NCI-H1694 (cell line): ENCODE measurements at regions not wholly inside any gene's neighbourhood (a gene's known extent, or its start where the extent isn't known, plus 50 kb on each side); places are given as distances from the start of the nearest gene placed in this dataset.

Source experiments
- DNase-seq: peaks from one replicate; lab custom pipeline; 2025; lab: John Stamatoyannopoulos, UW

GRCh38 chr13:69571606-69572323 lies 535.9 kb upstream of the ATXN8OS start:
- DNase-seq: no peak

DNA sequence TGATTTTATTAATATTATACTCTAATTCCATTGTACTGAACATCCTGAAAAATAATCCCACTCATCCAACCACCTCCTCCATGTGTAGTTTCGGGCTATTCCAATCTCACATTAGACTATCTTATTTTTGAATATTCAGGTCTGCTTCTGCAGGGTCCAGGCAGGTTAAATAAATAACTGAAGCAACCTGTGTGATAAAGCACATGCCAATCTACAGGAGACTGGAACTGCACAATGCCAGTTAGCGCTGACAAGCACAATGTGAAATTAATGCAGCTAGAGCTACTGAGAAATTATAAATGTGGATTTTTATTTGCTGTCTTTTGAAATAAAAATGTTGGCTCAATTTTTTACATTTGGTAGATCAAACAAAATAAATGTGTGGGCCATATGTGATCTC lies 540.1 kb upstream of the ATXN8OS start:
- DNase-seq: no peak

GRCh38 chr13:69566104-69566716 lies 541.4 kb upstream of the ATXN8OS start:
- DNase-seq: no peak

DNA sequence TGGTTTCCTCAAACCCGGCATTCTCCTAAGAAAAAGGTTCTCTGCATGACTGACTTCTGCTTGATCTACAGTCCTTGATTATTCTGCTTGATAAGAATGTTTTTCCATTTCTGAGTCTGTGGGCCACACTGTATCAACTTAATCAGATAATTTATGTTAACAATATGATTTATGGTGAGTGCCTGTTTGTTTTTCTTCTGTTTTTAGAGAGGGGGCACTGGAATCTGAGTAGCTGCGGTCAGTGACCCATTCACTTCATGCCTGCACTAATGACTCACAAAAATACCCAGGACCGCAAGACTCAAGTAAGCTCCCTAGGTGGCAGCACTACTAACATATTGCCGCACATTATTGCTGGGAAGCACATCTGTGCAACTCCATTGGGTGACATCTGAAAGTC lies 542.3 kb upstream of the ATXN8OS start:
- DNase-seq: no peak

DNA sequence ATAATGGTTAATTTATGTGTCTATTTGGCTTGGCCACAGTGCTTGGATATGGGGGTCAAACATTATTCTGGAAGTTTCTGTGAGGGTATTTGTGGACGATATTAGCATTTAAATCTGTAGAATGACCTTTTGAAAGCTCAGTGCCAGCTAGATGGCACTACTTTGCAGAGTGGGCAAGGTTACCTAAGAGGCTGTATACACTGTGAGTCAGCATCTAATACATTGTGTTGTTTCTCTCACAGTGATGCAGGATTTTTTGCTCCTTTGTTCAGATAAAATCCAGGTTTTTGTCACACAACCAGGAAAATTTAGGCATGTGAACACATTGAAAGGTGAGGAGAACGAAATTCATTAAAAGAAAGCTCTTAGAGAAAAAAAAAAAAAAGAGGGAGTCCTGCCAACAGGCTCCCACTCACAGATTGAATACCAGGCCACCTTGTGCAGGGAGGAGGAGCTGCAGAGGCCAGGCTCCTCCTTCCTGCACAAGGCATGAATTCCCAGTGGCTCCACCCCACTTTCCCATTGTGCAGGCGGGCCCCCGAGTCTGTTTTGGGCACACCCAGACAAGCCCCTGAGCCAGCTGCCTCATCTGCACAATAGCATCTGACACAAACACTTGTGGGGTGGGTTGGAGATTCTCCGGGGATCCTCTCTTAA lies 551.0 kb upstream of the ATXN8OS start:
- DNase-seq: no peak

- DNase-seq: no peak
Measured at GRCh38 chr13:69553976-69554375, 553.6 kb upstream of the ATXN8OS start.

GRCh38 chr13:69551193-69551592 lies 556.4 kb upstream of the ATXN8OS start:
- DNase-seq: no peak

DNA sequence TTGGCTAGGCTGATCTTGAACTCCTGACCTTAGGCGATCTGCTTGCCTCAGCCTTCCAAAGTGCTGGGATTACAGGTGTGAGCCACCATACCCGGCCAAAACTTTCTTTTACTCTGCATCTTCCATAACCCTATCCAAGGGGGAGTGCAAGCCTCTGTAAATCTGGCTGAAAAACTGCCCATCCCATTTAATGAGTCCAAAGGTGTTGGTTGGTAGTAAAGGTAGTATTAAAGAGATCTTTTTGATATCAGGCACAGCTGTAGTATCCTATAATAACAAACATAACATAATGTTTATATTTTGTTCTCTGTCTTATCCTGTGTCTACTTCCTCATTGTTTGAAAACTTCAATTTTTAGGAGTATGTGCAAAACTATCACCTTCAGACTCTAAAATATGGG lies 559.8 kb upstream of the ATXN8OS start:
- DNase-seq: no peak

DNA sequence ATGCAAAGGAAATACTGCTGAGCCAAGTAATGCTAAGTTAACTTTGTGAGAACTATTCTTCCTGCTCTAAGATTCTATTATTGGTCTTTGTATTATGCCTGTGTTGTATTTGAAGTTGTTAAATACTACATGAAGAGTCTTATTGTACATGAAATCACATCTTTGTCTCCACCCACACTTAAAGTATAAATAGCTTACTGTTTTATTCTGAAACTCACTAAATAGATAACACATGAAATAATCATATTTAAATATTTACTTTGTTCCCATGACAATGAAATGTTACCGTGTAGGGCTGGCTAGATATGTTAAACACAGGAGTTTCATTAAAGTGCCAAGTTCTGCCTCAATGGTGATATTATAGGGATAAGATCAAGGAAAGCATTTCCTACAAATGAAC lies 562.1 kb upstream of the ATXN8OS start:
- DNase-seq: no peak

GRCh38 chr13:69524459-69525150 lies 583.0 kb upstream of the ATXN8OS start:
- DNase-seq: no peak

- no peak for DNase-seq
Measured at GRCh38 chr13:69496981-69497380, 610.6 kb upstream of the ATXN8OS start.

- DNase-seq: no peak
Measured at GRCh38 chr13:69495096-69495495, 612.5 kb upstream of the ATXN8OS start.

- no peak for DNase-seq
Measured at GRCh38 chr13:69487576-69487975, 620.0 kb upstream of the ATXN8OS start.

GRCh38 chr13:69485991-69486592 lies 621.5 kb upstream of the ATXN8OS start:
- no peak for DNase-seq

DNA sequence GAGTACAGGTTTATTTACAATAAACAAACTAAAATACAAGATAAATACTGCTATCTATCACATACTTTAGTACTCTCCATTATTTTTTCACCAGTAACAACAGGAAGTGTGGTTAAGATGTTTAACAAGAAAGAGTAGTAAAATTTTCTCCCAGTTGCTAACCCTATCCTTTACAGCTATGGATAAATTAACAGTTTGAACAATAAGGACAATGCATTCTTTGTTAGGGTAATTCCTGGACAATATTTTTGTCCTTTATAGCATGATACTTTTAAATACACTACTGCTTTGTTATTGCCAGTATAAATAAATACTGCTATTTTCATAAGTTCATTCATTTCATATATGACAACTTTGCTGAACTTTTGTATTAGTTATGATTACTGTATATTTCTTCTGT lies 630.2 kb upstream of the ATXN8OS start:
- no peak for DNase-seq

DNA sequence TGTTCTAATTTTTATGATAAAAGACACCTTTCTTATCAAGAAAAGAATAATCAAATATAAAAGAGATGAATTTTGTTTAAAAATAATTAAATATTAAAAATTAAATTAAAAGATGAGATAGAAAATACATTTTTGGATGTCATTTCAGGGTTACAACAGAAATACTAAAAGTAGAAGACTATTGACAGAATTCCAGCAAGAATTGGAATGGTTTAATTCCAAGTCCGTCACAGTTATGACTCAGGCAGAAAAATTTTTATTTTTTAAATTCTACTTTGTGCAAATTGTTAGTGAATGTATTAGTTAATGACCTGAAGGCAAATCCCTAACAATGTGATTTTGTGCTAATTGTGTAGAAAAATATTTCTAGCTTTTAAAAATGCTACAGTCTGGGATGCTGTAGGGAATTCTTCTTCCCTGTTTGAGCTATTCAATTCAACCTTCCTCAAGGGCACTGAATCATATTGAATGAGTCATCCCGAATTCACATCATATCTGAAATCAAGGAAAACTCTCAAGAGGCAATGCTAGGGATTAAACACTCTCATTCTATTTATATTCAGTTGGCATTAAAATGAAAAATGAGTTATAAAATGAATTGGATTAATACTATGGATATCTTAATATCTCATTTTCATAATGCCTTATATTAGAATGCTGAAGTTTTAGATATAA lies 633.5 kb upstream of the ATXN8OS start:
- DNase-seq: no peak

GRCh38 chr13:69468624-69469023 lies 639.0 kb upstream of the ATXN8OS start:
- DNase-seq: no peak

- no peak for DNase-seq
Measured at GRCh38 chr13:69461397-69461796, 646.2 kb upstream of the ATXN8OS start.

DNA sequence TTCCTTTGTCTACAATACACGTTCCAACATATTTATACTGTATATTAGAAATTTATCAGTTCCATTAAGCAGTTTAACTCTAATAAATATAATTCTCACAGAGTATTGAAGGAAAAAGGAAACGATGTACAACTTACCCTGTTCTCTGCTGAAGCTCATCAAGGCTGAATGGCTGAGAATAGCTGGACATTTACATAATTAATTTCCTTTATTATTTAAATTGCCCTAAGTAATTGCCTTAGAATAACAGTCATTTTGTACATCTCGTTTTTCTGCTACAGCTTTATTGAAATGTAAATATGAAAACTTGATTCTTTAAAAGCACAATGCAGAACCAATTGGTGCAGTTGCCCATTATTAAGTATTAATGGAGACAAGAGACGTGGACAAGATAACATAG lies 648.3 kb upstream of the ATXN8OS start:
- DNase-seq: no peak

DNA sequence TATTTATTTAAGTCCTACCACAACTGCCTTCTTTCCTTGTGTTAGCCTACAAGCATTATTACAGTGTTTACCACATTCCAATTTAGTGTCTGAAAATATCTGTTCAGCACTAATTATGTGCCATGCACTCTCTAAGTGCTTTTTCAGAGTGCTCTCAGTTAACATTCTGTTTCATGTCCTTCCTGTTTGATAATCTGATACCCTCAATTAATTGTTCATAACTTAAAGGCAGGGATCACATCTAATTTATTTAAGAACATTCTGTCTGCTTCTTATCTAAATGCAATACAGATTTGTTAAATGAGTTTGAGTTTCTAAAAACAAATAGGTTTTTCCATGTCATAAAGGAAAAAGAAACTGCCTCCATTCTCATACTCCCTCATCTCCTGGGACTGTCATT lies 649.6 kb upstream of the ATXN8OS start:
- DNase-seq: no peak

DNA sequence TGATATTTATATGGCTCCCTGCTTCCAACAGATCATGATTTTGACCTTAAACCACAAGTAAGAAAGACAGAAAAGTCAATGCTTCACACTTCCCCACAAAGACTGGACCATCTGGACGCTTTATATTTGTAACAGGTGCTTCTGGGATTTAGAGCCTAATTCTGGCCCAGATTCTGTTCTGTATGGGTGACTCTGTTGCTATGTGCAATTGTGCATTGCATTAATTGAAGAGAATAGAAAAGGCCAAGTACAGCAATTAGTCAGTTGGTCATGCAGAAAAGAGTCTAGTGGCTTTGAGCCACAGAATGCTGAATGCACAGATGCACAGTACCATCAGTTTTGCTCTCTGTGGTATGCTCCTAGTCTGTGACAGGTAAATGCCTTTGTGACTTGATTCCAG lies 657.4 kb upstream of the ATXN8OS start:
- DNase-seq: no peak

DNA sequence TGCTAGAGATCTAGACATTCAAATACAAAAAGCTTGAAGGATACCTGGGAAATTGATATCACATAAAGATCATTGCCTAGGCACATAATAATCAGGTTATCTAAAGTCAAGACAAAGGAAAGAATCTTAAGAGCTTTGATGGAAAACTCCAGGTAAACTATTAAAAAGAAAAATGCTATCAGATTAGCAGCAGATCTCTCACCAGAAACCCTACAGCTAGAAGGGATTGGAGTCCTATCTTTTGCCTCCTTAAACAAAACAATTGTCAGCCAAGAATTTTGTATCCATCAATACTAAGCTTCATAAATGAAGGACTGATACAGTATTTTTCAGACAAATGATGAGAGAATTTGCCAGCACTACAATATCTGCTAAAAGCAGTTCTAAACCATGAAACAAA lies 682.4 kb upstream of the ATXN8OS start:
- no peak for DNase-seq
